Muscle layer of colon (tissue), 2 donors: ENCODE measurements at regions not wholly inside any gene's neighbourhood (a gene's known extent, or its start where the extent isn't known, plus 50 kb on each side); places are given as distances from the start of the nearest gene placed in this dataset.

Experiments
- H3K27ac ChIP-seq: one replicate; pipeline ENCODE4 v1.7.0; 2013; ENCODE audit warnings: low read depth, mild to moderate bottlenecking, low read length, moderate library complexity
- H3K27me3 ChIP-seq, 2 donors: one replicate each; pipeline ENCODE4 v1.7.0; 2013; ENCODE audit warnings: low read length in 2 of 2, mild to moderate bottlenecking in 2 of 2; ENCODE audit not compliant: insufficient read depth in 2 of 2, control insufficient read depth in 1 of 2
- H3K36me3 ChIP-seq: one replicate; pipeline ENCODE4 v1.7.0; 2013; ENCODE audit warnings: mild to moderate bottlenecking, low read length; ENCODE audit not compliant: insufficient read depth
- H3K4me1 ChIP-seq: one replicate; pipeline ENCODE4 v1.7.0; 2013; ENCODE audit warnings: mild to moderate bottlenecking, low read length; ENCODE audit not compliant: insufficient read depth
- H3K4me3 ChIP-seq, 2 donors: one replicate each; pipeline ENCODE4 v1.7.0; 2013; ENCODE audit warnings: low read length in 2 of 2, low read depth in 1 of 2, mild to moderate bottlenecking in 1 of 2, moderate library complexity in 1 of 2
- H3K9ac ChIP-seq: one replicate; pipeline ENCODE4 v1.7.0; 2013; ENCODE audit warnings: low read length
- H3K9me3 ChIP-seq: one replicate; pipeline ENCODE4 v1.7.0; 2013; ENCODE audit warnings: mild to moderate bottlenecking, low read length
- donor health status: abdominal sarcoma.
- donor health status: Adenocarcinoma of cecum.

DNA sequence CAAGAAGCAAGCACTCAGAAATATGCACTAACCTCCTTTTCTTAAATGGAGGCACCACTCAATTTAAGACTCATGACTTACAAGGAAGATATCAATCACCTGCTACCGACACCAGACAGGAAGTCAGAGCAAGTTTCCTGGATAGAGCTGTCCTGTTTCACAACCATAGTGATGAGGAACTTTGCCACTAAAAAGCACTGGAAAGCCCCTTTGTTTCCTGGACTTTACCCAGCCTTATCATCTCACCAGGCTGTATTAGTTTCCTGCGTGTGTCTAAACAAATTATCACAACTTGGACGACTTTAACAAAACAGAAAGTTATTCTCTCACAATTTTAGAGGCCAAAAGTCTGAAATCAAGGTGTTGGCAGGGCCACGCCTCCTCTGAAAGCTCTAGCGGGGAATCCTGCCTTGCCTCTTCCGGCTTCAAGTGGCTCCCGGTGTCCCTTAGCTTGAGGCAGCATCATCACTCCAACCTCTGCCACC lies 253.8 kb upstream of the STXBP5 start:
- H3K36me3 ChIP-seq: no peaks in the 10 kb centered on the region
- no peaks in the 10 kb centered on the region for H3K9me3 ChIP-seq
- H3K4me1 ChIP-seq: no peaks in the 10 kb centered on the region
- no peak overlapping the region for H3K9ac ChIP-seq
- H3K4me3 ChIP-seq: no peak overlapping the region
- no peak overlapping the region for H3K27ac ChIP-seq
- H3K27me3 ChIP-seq: no peaks in the 10 kb centered on the region

DNA sequence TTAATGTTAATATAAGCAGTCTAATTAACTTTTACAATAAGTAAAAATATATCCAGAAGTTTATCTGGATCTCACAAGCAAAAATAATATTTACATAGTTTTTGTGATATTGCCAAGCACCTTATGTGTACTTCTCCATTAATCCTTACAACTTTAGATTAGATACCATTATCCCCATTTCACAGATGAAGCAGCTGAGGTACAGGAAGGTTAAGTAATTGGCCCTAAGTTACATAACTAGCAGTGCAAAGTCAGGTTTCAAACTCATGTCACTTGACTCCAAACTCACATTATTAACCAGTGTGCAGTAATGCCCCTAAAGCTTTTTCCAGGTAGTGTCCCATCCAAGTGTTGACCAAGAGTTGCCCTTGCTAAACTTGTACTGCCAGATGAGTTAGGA lies 248.6 kb upstream of the STXBP5 start:
- Histone ChIP-seq H3K36me3 (no peaks in the 10 kb centered on the region), H3K9me3 (no peaks in the 10 kb centered on the region), H3K27ac (no peak overlapping the region)

DNA sequence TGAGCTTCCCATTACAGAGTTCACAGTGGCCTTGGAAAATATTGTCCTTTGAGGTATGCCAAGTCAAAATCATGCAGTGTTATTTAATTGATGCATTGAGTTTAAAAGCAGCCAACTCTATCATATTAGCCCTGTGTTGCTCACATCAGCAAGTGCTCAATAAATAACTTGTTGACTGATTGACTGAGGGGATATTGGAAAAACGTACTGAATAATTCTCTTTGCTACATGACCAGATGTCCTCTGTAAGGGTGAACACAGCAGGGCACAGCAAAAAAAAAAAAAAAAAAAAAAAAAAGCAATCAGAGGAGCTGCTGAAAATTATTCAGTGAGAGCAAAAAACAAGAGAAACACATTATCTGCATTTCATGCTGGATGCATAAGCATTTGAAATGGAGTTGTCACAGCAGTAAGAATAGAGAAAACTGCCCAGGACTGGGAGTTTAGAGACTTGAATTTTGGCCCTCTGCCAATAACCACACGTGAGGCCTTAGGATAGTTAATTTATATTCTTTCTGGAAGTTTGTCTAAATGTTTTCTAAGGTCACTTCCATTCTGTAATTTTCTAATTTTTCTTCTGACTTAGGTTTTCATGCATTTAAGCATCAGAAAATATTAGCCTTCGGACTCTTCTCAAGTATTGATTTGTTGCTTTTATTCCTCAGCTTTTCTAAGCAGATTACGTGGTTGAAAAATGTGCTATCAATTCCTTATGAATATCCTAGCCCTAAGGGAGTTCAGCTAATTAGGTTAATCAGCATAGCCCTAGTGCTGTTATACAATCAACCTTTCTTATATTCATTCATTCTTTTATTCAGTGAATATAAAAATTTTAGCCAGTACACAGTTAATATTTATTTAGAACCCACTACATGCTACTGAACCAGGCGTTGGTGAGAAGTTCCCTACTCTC lies 246.8 kb upstream of the STXBP5 start:
- Histone ChIP-seq H3K9ac (no peak overlapping the region), H3K9me3 (no peaks in the 10 kb centered on the region), H3K4me3 (no peak overlapping the region), H3K36me3 (no peaks in the 10 kb centered on the region), H3K4me1 (no peaks in the 10 kb centered on the region), H3K27me3 (no peaks in the 10 kb centered on the region), H3K27ac (no peak overlapping the region)

More for the DNA sequence above, 248.6 kb upstream of the STXBP5 start:
- no peaks in the 10 kb centered on the region for H3K4me1 ChIP-seq
- H3K27me3 ChIP-seq: no peaks in the 10 kb centered on the region
- no peak overlapping the region for H3K9ac ChIP-seq
- H3K4me3 ChIP-seq: no peak overlapping the region

DNA sequence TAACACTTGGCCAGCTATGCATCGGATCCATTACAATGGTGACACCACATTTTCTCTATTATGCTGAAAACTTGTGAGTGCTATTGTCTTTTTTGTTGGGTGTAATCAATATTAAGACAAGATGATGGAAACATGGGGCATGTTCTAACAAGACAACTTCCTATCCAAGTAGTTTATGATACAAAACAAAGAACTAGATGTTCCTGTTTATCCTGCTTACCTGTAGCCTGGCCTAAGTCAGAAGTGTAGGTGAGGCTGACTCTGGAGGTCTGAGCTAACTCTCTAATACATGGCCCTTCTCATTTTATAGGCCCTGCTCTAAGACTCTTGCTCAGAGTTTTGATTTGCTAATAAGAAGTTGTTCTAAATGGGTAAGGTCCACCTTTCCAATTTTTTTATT lies 242.4 kb upstream of the STXBP5 start:
- no peak overlapping the region for H3K4me3 ChIP-seq
- no peaks in the 10 kb centered on the region for H3K36me3 ChIP-seq
- H3K9me3 ChIP-seq: no peaks in the 10 kb centered on the region
- H3K27me3 ChIP-seq: no peaks in the 10 kb centered on the region
- no peaks in the 10 kb centered on the region for H3K4me1 ChIP-seq
- no peak overlapping the region for H3K9ac ChIP-seq
- H3K27ac ChIP-seq: no peak overlapping the region

DNA sequence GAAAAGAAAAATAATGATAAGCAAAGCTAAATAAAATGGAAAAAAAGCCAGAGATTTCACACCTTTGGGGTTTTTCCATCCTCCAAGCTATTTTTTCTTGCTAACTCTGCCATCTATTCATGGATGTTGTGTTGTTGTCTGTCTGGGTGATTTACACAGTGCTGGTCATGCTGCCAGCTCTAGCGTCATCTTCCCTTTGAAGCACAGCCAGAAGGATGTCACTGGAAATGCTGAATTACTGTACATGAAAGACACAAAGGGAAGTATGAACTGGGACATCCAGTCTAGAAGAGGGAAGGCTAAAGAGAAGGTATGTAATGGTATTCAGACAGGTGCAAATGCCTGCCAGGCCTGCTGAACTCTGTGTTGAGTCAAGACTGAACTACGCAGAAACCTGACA lies 241.9 kb upstream of the STXBP5 start:
- no peak overlapping the region for H3K4me3 ChIP-seq
- H3K4me1 ChIP-seq: no peaks in the 10 kb centered on the region
- H3K27ac ChIP-seq: no peak overlapping the region
- H3K9me3 ChIP-seq: no peaks in the 10 kb centered on the region
- no peak overlapping the region for H3K9ac ChIP-seq
- no peaks in the 10 kb centered on the region for H3K27me3 ChIP-seq
- H3K36me3 ChIP-seq: no peaks in the 10 kb centered on the region

DNA sequence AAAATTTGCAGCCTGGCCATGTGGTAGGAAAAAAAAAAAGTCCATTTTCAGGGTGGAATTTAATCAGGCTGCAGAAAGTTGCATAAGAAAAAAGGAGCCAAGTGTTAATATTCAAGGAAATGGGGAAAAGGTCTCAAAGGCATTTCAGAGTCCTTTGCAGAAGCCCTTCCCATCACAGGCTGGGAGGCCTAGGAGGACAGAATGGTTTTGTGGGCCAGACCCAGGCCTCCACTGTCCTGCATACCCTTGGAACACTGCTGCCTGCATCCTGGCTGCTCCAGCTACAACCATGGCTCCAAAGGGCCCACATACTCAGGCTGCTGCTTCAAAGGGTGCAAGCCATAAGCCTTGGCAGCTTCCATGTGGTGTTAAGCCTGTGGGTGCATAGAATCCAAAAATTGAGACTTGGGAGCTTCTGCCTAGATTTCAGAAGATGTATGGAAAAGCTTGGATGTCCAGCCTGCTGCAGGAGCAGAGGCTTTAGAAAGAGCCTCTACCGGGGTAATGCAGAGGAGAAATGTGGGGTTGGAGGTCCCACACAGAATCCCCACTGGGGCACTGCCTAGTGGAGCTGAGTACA lies 239.0 kb upstream of the STXBP5 start:
- Histone ChIP-seq H3K36me3 (no peaks in the 10 kb centered on the region), H3K9me3 (no peaks in the 10 kb centered on the region), H3K27me3 (no peaks in the 10 kb centered on the region), H3K4me3 (no peak overlapping the region), H3K9ac (no peak overlapping the region), H3K27ac (no peak overlapping the region), H3K4me1 (no peaks in the 10 kb centered on the region)

DNA sequence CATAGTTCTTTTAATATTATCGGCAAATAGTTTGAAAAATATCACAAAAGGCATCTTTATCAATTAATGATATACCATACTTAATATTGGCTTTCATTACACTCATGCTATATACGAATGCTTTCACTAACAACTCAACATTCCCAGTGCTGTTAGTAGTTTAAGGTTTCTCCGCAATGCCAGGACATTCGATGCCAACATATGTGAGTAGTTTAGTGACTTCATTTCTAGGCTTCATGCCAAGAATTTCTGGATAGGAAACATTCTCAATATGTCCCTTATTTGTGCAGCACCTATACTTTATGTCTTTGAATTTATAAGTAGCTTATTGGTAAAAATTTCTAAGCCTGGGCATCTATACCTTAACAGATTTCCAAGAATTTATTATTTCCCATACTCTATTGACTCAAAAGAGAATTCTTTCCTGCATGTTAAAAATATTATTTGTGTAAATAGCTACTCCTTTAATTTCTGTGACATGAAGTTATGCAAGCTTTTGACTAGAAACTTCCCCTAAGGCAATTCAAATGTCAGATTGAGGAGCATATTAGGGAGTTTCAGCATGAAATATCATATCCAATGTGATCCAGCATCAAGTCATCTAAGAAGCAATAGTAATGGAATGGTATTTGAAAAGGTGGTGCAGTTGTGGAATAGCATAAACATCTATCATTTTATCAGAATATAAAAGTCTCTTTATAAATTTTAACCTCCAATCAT lies 236.0 kb upstream of the STXBP5 start:
- Histone ChIP-seq H3K4me1 (no peaks in the 10 kb centered on the region), H3K27me3 (no peaks in the 10 kb centered on the region), H3K9ac (no peak overlapping the region), H3K9me3 (no peaks in the 10 kb centered on the region), H3K27ac (no peak overlapping the region), H3K4me3 (no peak overlapping the region), H3K36me3 (no peaks in the 10 kb centered on the region)

DNA sequence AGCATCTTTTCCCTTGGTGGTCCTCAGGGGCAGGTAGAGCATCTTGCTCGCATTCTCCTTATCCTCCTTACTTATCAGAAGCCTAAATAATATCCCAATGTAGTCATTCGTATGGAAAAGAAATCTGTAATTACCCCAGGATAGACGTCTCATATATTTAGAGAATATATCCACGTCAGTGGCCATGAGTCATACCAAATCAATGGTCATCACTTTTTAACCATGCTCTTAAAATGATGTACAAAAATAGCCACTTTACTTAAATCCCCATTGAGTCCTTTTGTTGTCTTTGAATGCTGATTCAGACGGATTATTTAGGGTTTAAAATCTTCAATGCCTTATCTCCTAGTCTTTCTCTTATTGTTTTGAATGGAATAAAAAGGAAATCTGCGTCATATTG lies 231.7 kb upstream of the STXBP5 start:
- Histone ChIP-seq H3K4me3 (no peak overlapping the region), H3K9me3 (no peaks in the 10 kb centered on the region), H3K9ac (no peak overlapping the region), H3K36me3 (no peaks in the 10 kb centered on the region), H3K4me1 (no peaks in the 10 kb centered on the region), H3K27ac (no peak overlapping the region), H3K27me3 (no peaks in the 10 kb centered on the region)

DNA sequence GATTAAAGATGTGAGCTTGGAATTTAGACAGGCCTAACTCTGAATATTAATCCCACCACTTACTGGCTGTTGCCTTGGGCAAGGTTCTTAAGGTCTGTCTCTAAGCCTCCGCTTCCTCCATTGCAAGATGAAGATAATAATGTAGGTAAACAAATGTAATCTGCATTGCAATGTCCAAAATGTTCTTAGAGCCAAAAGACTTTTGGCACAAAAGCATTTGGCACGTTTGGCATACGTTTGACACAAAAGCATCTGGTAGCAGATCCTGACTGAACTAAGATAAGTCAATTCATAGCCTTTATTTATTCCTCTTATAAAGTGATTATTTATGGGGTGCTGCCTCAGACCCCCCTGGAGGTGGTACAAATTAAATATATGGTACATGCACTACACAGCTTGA lies 229.9 kb upstream of the STXBP5 start:
- no peaks in the 10 kb centered on the region for H3K27me3 ChIP-seq
- H3K4me1 ChIP-seq: no peaks in the 10 kb centered on the region
- H3K4me3 ChIP-seq: no peak overlapping the region
- no peaks in the 10 kb centered on the region for H3K9me3 ChIP-seq
- no peak overlapping the region for H3K9ac ChIP-seq
- no peaks in the 10 kb centered on the region for H3K36me3 ChIP-seq
- no peak overlapping the region for H3K27ac ChIP-seq

DNA sequence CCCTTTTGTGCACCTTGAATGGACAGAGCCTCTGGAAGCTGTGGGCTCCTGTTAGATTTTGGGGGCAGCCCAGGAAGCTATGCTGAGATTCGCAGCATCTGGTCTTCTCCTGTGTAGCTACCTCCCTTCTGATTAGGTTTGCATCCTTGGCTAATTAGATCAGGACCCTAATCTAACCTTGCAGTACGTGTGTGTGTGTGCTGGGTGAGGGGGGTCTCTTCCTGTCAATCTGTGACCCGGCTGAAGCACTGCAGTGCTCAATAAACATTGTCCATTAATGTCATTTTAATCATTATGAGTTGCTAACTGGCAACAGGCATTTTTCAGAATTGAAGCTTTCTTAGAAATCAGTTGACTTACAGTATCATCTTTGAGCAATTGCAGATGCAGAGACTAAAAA lies 229.1 kb upstream of the STXBP5 start:
- Histone ChIP-seq H3K9me3 (no peaks in the 10 kb centered on the region), H3K36me3 (no peaks in the 10 kb centered on the region), H3K4me1 (no peaks in the 10 kb centered on the region), H3K9ac (no peak overlapping the region), H3K27ac (no peak overlapping the region), H3K4me3 (no peak overlapping the region), H3K27me3 (no peaks in the 10 kb centered on the region)

DNA sequence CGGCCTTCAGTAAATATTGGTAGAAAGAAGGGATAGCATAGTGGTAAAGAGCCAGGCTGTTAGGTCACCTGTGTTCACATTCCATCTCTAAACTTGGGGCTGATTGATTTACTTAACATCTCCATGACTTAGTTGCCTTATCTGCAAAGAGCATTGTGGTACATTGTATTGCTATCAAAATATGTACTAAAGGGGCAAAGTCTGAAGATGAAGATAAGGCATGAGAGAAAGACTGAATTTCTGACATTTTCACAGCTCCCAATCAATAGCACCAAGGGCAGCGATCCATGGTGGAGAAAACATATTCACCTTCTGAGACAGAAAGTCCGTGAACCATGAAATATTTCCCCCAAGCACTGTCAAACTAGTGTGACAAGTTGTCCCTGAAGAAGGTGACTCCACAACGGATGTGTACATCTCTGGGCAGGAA lies 223.3 kb upstream of the STXBP5 start:
- Histone ChIP-seq H3K27ac (no peak overlapping the region), H3K9ac (no peak overlapping the region), H3K4me3 (no peak overlapping the region), H3K4me1 (no peaks in the 10 kb centered on the region), H3K27me3 (no peaks in the 10 kb centered on the region), H3K9me3 (no peaks in the 10 kb centered on the region), H3K36me3 (no peaks in the 10 kb centered on the region)
